Aorta (tissue), 5 donors: ENCODE measurements at regions not wholly inside any gene's neighbourhood (a gene's known extent, or its start where the extent isn't known, plus 50 kb on each side); places are given as distances from the start of the nearest gene placed in this dataset.

ENCODE experiments used
- ATAC-seq: fragments of 200-7000 bp; cut with Tn5 transposase; one replicate; pipeline ENCODE4 v1.9.1; 2022; ENCODE audit warnings: moderate library complexity; ENCODE audit not compliant: low FRiP score
- DNase-seq, 2 donors: peaks; one replicate each; pipeline ENCODE4 v3.0.0-alpha.2; 2020
- H3K27ac ChIP-seq, 2 donors: one replicate each; pipeline ENCODE4 v1.5.1; 2013; ENCODE audit warnings: low read length in 2 of 2, mild to moderate bottlenecking in 2 of 2, moderate library complexity in 2 of 2, control low read depth in 1 of 2, inconsistent platforms in 1 of 2, low read depth in 1 of 2
- H3K27me3 ChIP-seq, 2 donors: one replicate each; pipeline ENCODE4 v1.6.1; 2013; ENCODE audit warnings: control low read depth in 1 of 2, low read length in 1 of 2, mild to moderate bottlenecking in 1 of 2, moderate library complexity in 1 of 2; ENCODE audit not compliant: insufficient read depth in 2 of 2, control insufficient read depth in 1 of 2
- H3K36me3 ChIP-seq, 2 donors: one replicate each; pipeline ENCODE4 v1.6.1; 2013; ENCODE audit warnings: control low read depth in 1 of 2, low read length in 1 of 2, mild to moderate bottlenecking in 1 of 2; ENCODE audit not compliant: insufficient read depth in 2 of 2, control insufficient read depth in 1 of 2
- H3K4me1 ChIP-seq, 2 donors: one replicate each; pipeline ENCODE4 v1.6.1; 2013; ENCODE audit warnings: low read length in 2 of 2, control low read depth in 1 of 2, mild to moderate bottlenecking in 1 of 2, moderate library complexity in 1 of 2; ENCODE audit not compliant: insufficient read depth in 2 of 2, control insufficient read depth in 1 of 2
- H3K4me3 ChIP-seq, 2 donors: one replicate each; pipeline ENCODE4 v1.5.1; 2013; ENCODE audit warnings: low read length in 2 of 2, control low read depth in 1 of 2, mild to moderate bottlenecking in 1 of 2
- H3K9me3 ChIP-seq: one replicate; pipeline ENCODE4 v1.6.1; 2013; ENCODE audit warnings: mild to moderate bottlenecking, low read length; ENCODE audit not compliant: control insufficient read depth
- WGBS, 2 donors: extraction: QIAGEN DNeasy Blood & Tissue Kit; methylation state at CpG; one replicate each; pipeline ENCODE4 v1.1.7; 2013; 5-methylcytosine and 5-hydroxymethylcytosine counted together
- intact Hi-C, 2 donors: fragments of 100-400 bp; cut with DNase I; formaldehyde crosslinking; loops; one replicate each; pipeline versions ENCODE4 v1.14.2 to v1.15.0; 2022
- donor health status: healthy with polysubstance abuse.
- donor health status: Bipolar disorder and iron deficiency.
- donor health status: DM: no; HTN: no; CAD: no.
- donor health status: DM: no; HTN: no; CAD: no.
- donor health status: DM: yes; HTN: yes; CAD: no.

- no peaks in the 10 kb centered on the region for H3K36me3 ChIP-seq
- no peak for DNase-seq
- H3K27ac ChIP-seq = no peak overlapping the region
- no peaks in the 10 kb centered on the region for H3K27me3 ChIP-seq
- no peaks in the 10 kb centered on the region for H3K4me1 ChIP-seq
- no peak overlapping the region for H3K4me3 ChIP-seq
- intact Hi-C loops = no loop called here
- peak; percentile 15 for ATAC-seq
- 47 to 60% methylated on average over 6 of the region's 6 CpGs for WGBS, 2 donors
- H3K9me3 ChIP-seq = no peaks in the 10 kb centered on the region
Observed at GRCh38 chr4:153060196-153060595, 124.1 kb downstream of the FHDC1 start.

- Histone ChIP-seq H3K4me3 (no peak overlapping the region), H3K36me3 (no peaks in the 10 kb centered on the region), H3K4me1 (no peaks in the 10 kb centered on the region), H3K9me3 (no peaks in the 10 kb centered on the region), H3K27ac (no peak overlapping the region), H3K27me3 (no peaks in the 10 kb centered on the region)
- no peak for DNase-seq
- no peak for ATAC-seq
- WGBS, 2 donors = 90 to 92% methylated on average over 2 of the region's 2 CpGs
- intact Hi-C loops = no loop called here
Observed at GRCh38 chr4:153061971-153062370, 125.8 kb downstream of the FHDC1 start.

GRCh38 chr4:153062652-153063168 lies 126.6 kb downstream of the FHDC1 start:
- no peak for DNase-seq
- Histone ChIP-seq H3K27ac (no peak overlapping the region), H3K27me3 (no peaks in the 10 kb centered on the region), H3K4me1 (no peaks in the 10 kb centered on the region), H3K9me3 (no peaks in the 10 kb centered on the region), H3K36me3 (no peaks in the 10 kb centered on the region), H3K4me3 (no peak overlapping the region)
- 93% methylated on average over 3 of the region's 3 CpGs for WGBS, 2 donors
- intact Hi-C loops = no loop called here
- no peak for ATAC-seq

DNA sequence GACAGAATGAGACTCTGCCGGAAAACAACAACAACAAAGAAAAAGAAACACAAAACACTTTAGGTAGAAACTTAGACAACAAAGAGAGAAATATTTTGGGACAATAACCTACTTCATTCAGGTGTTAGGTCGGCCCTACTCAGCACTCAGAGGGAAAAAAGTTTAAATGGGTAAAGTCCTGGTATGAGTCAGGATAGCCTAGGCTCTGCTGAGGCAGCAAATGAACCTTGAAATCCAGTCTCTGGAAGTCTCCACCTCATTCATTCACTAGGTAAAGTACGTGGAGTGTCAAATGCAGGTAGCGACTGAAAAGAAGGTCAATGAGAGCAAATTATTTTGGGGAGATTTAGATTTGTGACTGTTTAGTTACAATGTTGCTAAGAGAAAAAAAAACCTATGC lies 127.4 kb downstream of the FHDC1 start:
- DNase-seq (no peak), ATAC-seq (no peak)
- Histone ChIP-seq H3K9me3 (no peaks in the 10 kb centered on the region), H3K36me3 (no peaks in the 10 kb centered on the region), H3K4me1 (no peaks in the 10 kb centered on the region), H3K27ac (no peak overlapping the region), H3K4me3 (no peak overlapping the region), H3K27me3 (no peaks in the 10 kb centered on the region)
- intact Hi-C loops = no loop called here
- WGBS, 2 donors = 94 to 96% methylated on average over 4 of the region's 4 CpGs

GRCh38 chr4:153064571-153064970 lies 128.4 kb downstream of the FHDC1 start:
- H3K4me1 ChIP-seq = no peaks in the 10 kb centered on the region

GRCh38 chr4:153065276-153065675 lies 129.2 kb downstream of the FHDC1 start:
- intact Hi-C loops = no loop called here
- Histone ChIP-seq H3K27ac (no peak overlapping the region), H3K9me3 (no peaks in the 10 kb centered on the region), H3K4me3 (no peak overlapping the region), H3K36me3 (no peaks in the 10 kb centered on the region), H3K27me3 (no peaks in the 10 kb centered on the region), H3K4me1 (no peaks in the 10 kb centered on the region)
- 76% methylated on average over 9 of the region's 9 CpGs for WGBS, 2 donors
- DNase-seq (no peak), ATAC-seq (no peak)

More at GRCh38 chr4:153064571-153064970, 128.4 kb downstream of the FHDC1 start:
- H3K4me3 ChIP-seq = no peak overlapping the region
- H3K9me3 ChIP-seq = no peaks in the 10 kb centered on the region
- H3K36me3 ChIP-seq = no peaks in the 10 kb centered on the region
- no peak overlapping the region for H3K27ac ChIP-seq
- 71 to 73% methylated on average over 12 to 13 of the region's 13 CpGs for WGBS, 2 donors
- DNase-seq (no peak), ATAC-seq (no peak)
- no peaks in the 10 kb centered on the region for H3K27me3 ChIP-seq
- intact Hi-C loops = no loop called here

GRCh38 chr4:153067376-153067775 lies 131.3 kb downstream of the FHDC1 start:
- H3K4me3 ChIP-seq = no peak overlapping the region
- H3K27ac ChIP-seq = no peak overlapping the region
- H3K27me3 ChIP-seq = no peaks in the 10 kb centered on the region
- WGBS, 2 donors = 53 to 60% methylated on average over 1 of the region's 1 CpG
- H3K36me3 ChIP-seq = no peaks in the 10 kb centered on the region
- ATAC-seq (no peak), DNase-seq (no peak)
- no peaks in the 10 kb centered on the region for H3K9me3 ChIP-seq
- intact Hi-C loops = no loop called here
- no peaks in the 10 kb centered on the region for H3K4me1 ChIP-seq

DNA sequence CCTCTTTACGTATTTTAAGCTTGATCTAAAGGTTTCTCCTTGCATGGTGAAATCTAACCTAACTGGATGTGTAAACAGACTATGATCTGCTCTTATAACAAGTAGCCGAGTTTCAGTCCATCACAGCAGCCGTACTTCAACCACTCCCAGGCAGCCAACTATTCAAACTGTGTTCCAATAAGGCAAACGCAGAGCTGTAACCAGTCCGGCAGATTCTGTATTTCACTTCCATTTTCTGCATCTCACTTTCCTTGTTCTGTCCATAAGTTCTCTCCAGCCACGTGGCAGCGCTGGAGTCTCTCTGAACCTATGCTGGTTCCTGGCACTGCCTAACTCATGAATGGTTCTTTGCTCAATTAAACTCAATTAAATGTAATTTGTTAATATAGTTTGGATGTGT lies 132.6 kb downstream of the FHDC1 start:
- Histone ChIP-seq H3K9me3 (no peaks in the 10 kb centered on the region), H3K4me1 (no peaks in the 10 kb centered on the region), H3K27me3 (no peaks in the 10 kb centered on the region), H3K4me3 (no peak overlapping the region), H3K27ac (no peak overlapping the region), H3K36me3 (no peaks in the 10 kb centered on the region)
- DNase-seq = no peak
- 94 to 95% methylated on average over 7 of the region's 7 CpGs for WGBS, 2 donors
- ATAC-seq = no peak
- intact Hi-C loops = no loop called here

GRCh38 chr4:153071958-153072598 lies 132.2 kb upstream of the TRIM2 start:
- Histone ChIP-seq H3K4me1 (no peaks in the 10 kb centered on the region), H3K9me3 (no peaks in the 10 kb centered on the region), H3K27me3 (no peaks in the 10 kb centered on the region), H3K36me3 (no peaks in the 10 kb centered on the region), H3K27ac (no peak overlapping the region), H3K4me3 (no peak overlapping the region)
- intact Hi-C loops = no loop called here
- ATAC-seq (no peak), DNase-seq (no peak)
